H1 (cell line): ENCODE measurements at regions not wholly inside any gene's neighbourhood (a gene's known extent, or its start where the extent isn't known, plus 50 kb on each side); places are given as distances from the start of the nearest gene placed in this dataset.

Source experiments
- CTCF ChIA-PET: fragments of 300-600 bp; sonication (Branson Sonifier 250); formaldehyde crosslinking; loops from one replicate; lab custom pipeline; 2021; ENCODE audit not compliant: partially characterized antibody; lab: Charles Lee
- POLR2A ChIA-PET: fragments of 300-600 bp; sonication (Branson Sonifier 250); formaldehyde crosslinking; loops from one replicate; lab custom pipeline; 2021; ENCODE audit warnings: inconsistent platforms; ENCODE audit not compliant: partially characterized antibody; lab: Charles Lee
- DNase-seq, 2 experiments: peaks; one replicate each; pipeline versions ENCODE4 v3.0.0 to v3.0.0-alpha.2; 2010 to 2022; ENCODE audit warnings: low spot score in 2 of 2, low read depth in 1 of 2, mixed read lengths in 1 of 2
- FAIRE-seq: peaks from 2 replicates; lab custom pipeline; 2011; peaks lifted over from hg19 to GRCh38; lab: Jason Lieb, UNC
- H2AFZ ChIP-seq: 2 replicates; pipeline ENCODE4 v1.8.1; 2012; ENCODE audit warnings: low read length, inconsistent platforms
- H2AK5ac ChIP-seq: 2 replicates; pipeline ENCODE4 v1.6.1; 2013; ENCODE audit warnings: low read depth, low read length
- H2BK120ac ChIP-seq: replicated peaks from 2 replicates; pipeline ENCODE3; 2013; ENCODE audit warnings: low read depth, low read length, inconsistent platforms
- H2BK12ac ChIP-seq: 2 replicates; pipeline ENCODE4 v1.6.1; 2013; ENCODE audit warnings: low read depth, low read length
- H2BK15ac ChIP-seq: 2 replicates; pipeline ENCODE4 v1.6.1; 2013; ENCODE audit warnings: low read length
- H2BK20ac ChIP-seq: 2 replicates; pipeline ENCODE4 v1.6.1; 2013; ENCODE audit warnings: low read length
- H2BK5ac ChIP-seq: 2 replicates; pipeline ENCODE4 v1.6.1; 2013; ENCODE audit warnings: low read depth, low read length
- H3K14ac ChIP-seq: 2 replicates; pipeline ENCODE4 v1.6.1; 2013; ENCODE audit warnings: inconsistent platforms; ENCODE audit not compliant: insufficient read length
- H3K18ac ChIP-seq: 2 replicates; pipeline ENCODE4 v1.6.1; 2013; ENCODE audit warnings: low read length; ENCODE audit errors: extremely low read depth
- H3K23ac ChIP-seq: 2 replicates; pipeline ENCODE4 v1.6.1; 2013; ENCODE audit warnings: inconsistent platforms; ENCODE audit not compliant: insufficient read length
- H3K23me2 ChIP-seq: 2 replicates; pipeline ENCODE4 v1.6.1; 2013; ENCODE audit warnings: low read depth, low read length
- H3K27ac ChIP-seq: 2 replicates; pipeline ENCODE4 v1.6.1; 2011; ENCODE audit warnings: low read depth, low read length, inconsistent platforms
- H3K27me3 ChIP-seq, 4 experiments: replicated peaks in 1 of 4; 1 replicate in 1 of 4; 2 replicates in 3 of 4; pipeline versions ENCODE4 v1.6.1 to v1.8.1; 2011 to 2013; ENCODE audit warnings: low read length in 3 of 4, mild to moderate bottlenecking in 3 of 4, inconsistent platforms in 2 of 4, mixed read lengths in 2 of 4, moderate library complexity in 1 of 4; ENCODE audit not compliant: control insufficient read depth in 3 of 4, insufficient read depth in 3 of 4; ENCODE audit errors: extremely low read depth in 1 of 4
- H3K36me3 ChIP-seq, 4 experiments: 2 replicates each; pipeline versions ENCODE4 v1.6.1 to v1.8.1; 2011 to 2013; ENCODE audit warnings: mild to moderate bottlenecking in 4 of 4, low read length in 3 of 4, moderate library complexity in 2 of 4, control low read depth in 1 of 4, inconsistent platforms in 1 of 4; ENCODE audit not compliant: insufficient read depth in 4 of 4, control insufficient read depth in 2 of 4
- H3K4ac ChIP-seq: replicated peaks from 2 replicates; pipeline ENCODE3; 2013; ENCODE audit warnings: low read length, low read depth, mixed read lengths, inconsistent platforms; ENCODE audit not compliant: insufficient read length
- H3K4me1 ChIP-seq, 4 experiments: replicated peaks in 1 of 4; 1 replicate in 1 of 4; 2 replicates in 3 of 4; pipeline versions ENCODE4 v1.6.1 to v1.8.1; 2011 to 2013; ENCODE audit warnings: low read length in 3 of 4, inconsistent platforms in 2 of 4, mixed read lengths in 1 of 4; ENCODE audit not compliant: insufficient read depth in 4 of 4, control insufficient read depth in 3 of 4
- H3K4me2 ChIP-seq, 2 experiments: 2 replicates each; pipeline versions ENCODE4 v1.6.1 to v1.8.1; 2011 to 2013; ENCODE audit warnings: low read depth in 2 of 2, low read length in 2 of 2, control low read depth in 1 of 2, inconsistent platforms in 1 of 2, mild to moderate bottlenecking in 1 of 2; ENCODE audit not compliant: insufficient read depth in 1 of 2
- H3K4me3 ChIP-seq, 4 experiments: fragments of 200-600, 300-600 bp in 1 of 4; sonication (generic), shearing (Covaris generic), sonication (Bioruptor Twin) in 1 of 4; 2 replicates each; pipeline versions ENCODE4 v1.5.1 to v1.8.1; 2011 to 2016; ENCODE audit warnings: low read length in 4 of 4, low read depth in 3 of 4, control low read depth in 2 of 4, inconsistent platforms in 2 of 4, mild to moderate bottlenecking in 2 of 4, mixed read lengths in 1 of 4, moderate library complexity in 1 of 4; ENCODE audit not compliant: insufficient read depth in 2 of 4; ENCODE audit errors: extremely low read depth in 1 of 4
- H3K56ac ChIP-seq: replicated peaks from 2 replicates; pipeline ENCODE3; 2013; ENCODE audit warnings: low read depth, mild to moderate bottlenecking, mixed read lengths, low read length, inconsistent platforms; ENCODE audit not compliant: insufficient read length
- H3K79me1 ChIP-seq: 2 replicates; pipeline ENCODE4 v1.6.1; 2013; ENCODE audit warnings: low read depth, low read length, control low read depth
- H3K79me2 ChIP-seq, 2 experiments: 2 replicates each; pipeline versions ENCODE4 v1.6.1 to v1.8.1; 2012 to 2013; ENCODE audit warnings: low read length in 2 of 2, mild to moderate bottlenecking in 2 of 2, inconsistent platforms in 1 of 2; ENCODE audit not compliant: insufficient read depth in 2 of 2, control insufficient read depth in 1 of 2
- H3K9ac ChIP-seq, 4 experiments: replicated peaks in 1 of 4; 1 replicate in 1 of 4; 2 replicates in 3 of 4; pipeline versions ENCODE4 v1.6.1 to v1.8.1; 2011 to 2013; ENCODE audit warnings: low read depth in 3 of 4, low read length in 3 of 4, control low read depth in 2 of 4, mild to moderate bottlenecking in 2 of 4, moderate library complexity in 2 of 4, inconsistent platforms in 1 of 4; ENCODE audit errors: extremely low read depth in 1 of 4
- H3K9me3 ChIP-seq, 2 experiments: 2 replicates each; pipeline versions ENCODE4 v1.6.1 to v1.8.1; 2012 to 2013; ENCODE audit warnings: mild to moderate bottlenecking in 2 of 2, moderate library complexity in 2 of 2, control low read depth in 1 of 2, inconsistent platforms in 1 of 2, low read depth in 1 of 2, low read length in 1 of 2, mixed read lengths in 1 of 2; ENCODE audit not compliant: insufficient read depth in 2 of 2
- H4K20me1 ChIP-seq, 2 experiments: replicated peaks in 1 of 2; 2 replicates each; pipeline versions ENCODE3 to v1.8.1; 2011 to 2013; ENCODE audit warnings: inconsistent platforms in 2 of 2, low read length in 2 of 2, mild to moderate bottlenecking in 1 of 2; ENCODE audit not compliant: insufficient read depth in 2 of 2, control insufficient read depth in 1 of 2
- H4K5ac ChIP-seq: 2 replicates; pipeline ENCODE4 v1.6.1; 2013; ENCODE audit warnings: low read length, low read depth, mixed read lengths, inconsistent platforms; ENCODE audit not compliant: insufficient read length
- H4K8ac ChIP-seq: 2 replicates; pipeline ENCODE4 v1.8.0; 2013; ENCODE audit warnings: mild to moderate bottlenecking, moderate library complexity, low read length, inconsistent platforms; ENCODE audit not compliant: insufficient read depth; ENCODE audit errors: extremely low read depth
- H4K91ac ChIP-seq: replicated peaks from 2 replicates; pipeline ENCODE3; 2013; ENCODE audit warnings: low read length, mixed read lengths, inconsistent platforms; ENCODE audit not compliant: insufficient read length
- ATF3 ChIP-seq: IDR thresholded peaks from 2 replicates; pipeline ENCODE4 v1.6.1; 2011; ENCODE audit warnings: low read depth, mild to moderate bottlenecking, low read length; ENCODE audit not compliant: insufficient read depth
- CBX8 ChIP-seq: fragments of 300-800, 300-1000 bp; sonication (generic); IDR thresholded peaks from 2 replicates; pipeline ENCODE4 v1.7.1; 2016; ENCODE audit warnings: low read depth, low read length, borderline replicate concordance
- E2F6 ChIP-seq: IDR thresholded peaks from 2 replicates; pipeline ENCODE4 v1.6.1; 2012; ENCODE audit warnings: inconsistent platforms
- FOSL1 ChIP-seq: IDR thresholded peaks from 2 replicates; pipeline ENCODE4 v1.6.1; 2011; ENCODE audit warnings: mild to moderate bottlenecking, low read depth, low read length, moderate library complexity; ENCODE audit not compliant: insufficient read depth
- GABPA ChIP-seq: IDR thresholded peaks from 2 replicates; pipeline ENCODE4 v1.6.1; 2011; ENCODE audit warnings: mild to moderate bottlenecking, low read length, moderate library complexity, borderline replicate concordance; ENCODE audit not compliant: insufficient read depth
- NRF1 ChIP-seq: IDR thresholded peaks from 2 replicates; pipeline ENCODE4 v1.6.1; 2011; ENCODE audit warnings: mild to moderate bottlenecking, low read depth, low read length, improper control_type of control experiment
- POLR2A ChIP-seq, 2 experiments: IDR thresholded peaks; 1 replicate in 1 of 2; 2 replicates in 1 of 2; pipeline ENCODE4 v1.6.1; 2011; ENCODE audit warnings: low read depth in 2 of 2, low read length in 2 of 2, mild to moderate bottlenecking in 2 of 2; ENCODE audit errors: control extremely low read depth in 1 of 2
- POLR2AphosphoS5 ChIP-seq: IDR thresholded peaks from 2 replicates; pipeline ENCODE4 v1.6.1; 2011; ENCODE audit warnings: low read depth, low read length
- POU5F1 ChIP-seq: IDR thresholded peaks from 2 replicates; pipeline ENCODE4 v1.6.1; 2011; ENCODE audit warnings: low read depth, mild to moderate bottlenecking, low read length, moderate library complexity
- WGBS, 2 experiments: shearing (Covaris generic) in 1 of 2; methylation state at CpG; one replicate each; pipeline versions ENCODE4 v1.1.6 to v1.1.7; 2013 to 2015; ENCODE audit warnings: low lambda C conversion rate in 2 of 2, mixed read lengths in 2 of 2, inconsistent platforms in 1 of 2, low coverage in 1 of 2, missing lambda C conversion rate in 1 of 2; ENCODE audit not compliant: insufficient replicate concordance in 2 of 2, insufficient coverage in 1 of 2, insufficient read length in 1 of 2; ENCODE audit errors: extremely low coverage in 1 of 2, missing lambda C conversion rate in 1 of 2; 5-methylcytosine and 5-hydroxymethylcytosine counted together

GRCh38 chr11:129591527-129591926 is 215.9 kb downstream of the BARX2 start:
- H3K27me3 ChIP-seq, result peaks cover 0 to 2% (median under 1%) of the 10 kb centered on the region in 4 experiments; a peak in 1 of 7 replicates
- no peak overlapping the region; the same call in 1 of the 2 replicates for H2BK12ac ChIP-seq
- 96% methylated on average over 2 of the region's 2 CpGs; no CpG with 5 or more reads in 1 of the 2 experiments for WGBS, 2 experiments
- no peak overlapping the region for H2BK5ac ChIP-seq
- no peak overlapping the region for H2BK120ac ChIP-seq
- no peaks in the 10 kb centered on the region for H3K79me1 ChIP-seq
- H3K23ac ChIP-seq, result no peak overlapping the region
- H3K4me2 ChIP-seq, result no peak overlapping the region
- 0 out of 2 replicates have a peak overlapping the region, but pooled peaks have one; percentile 9 for H3K18ac ChIP-seq
- H3K79me2 ChIP-seq, result no peaks in the 10 kb centered on the region
- H2BK15ac ChIP-seq, result peak overlapping the region; percentile 22; the same call in 1 of the 2 replicates
- no peak overlapping the region for H4K91ac ChIP-seq
- no peak overlapping the region for H3K4me3 ChIP-seq
- no peaks in the 10 kb centered on the region for H4K20me1 ChIP-seq
- FAIRE-seq, result no peak
- no peak overlapping the region for H3K27ac ChIP-seq
- H3K9me3 ChIP-seq, result no peaks in the 10 kb centered on the region
- H2AFZ ChIP-seq, result 0 out of 2 replicates have a peak overlapping the region, but pooled peaks have one; percentile 65
- no peak overlapping the region for H3K4ac ChIP-seq
- H3K14ac ChIP-seq, result no peak overlapping the region
- DNase-seq, result no peak
- no peak overlapping the region for H2BK20ac ChIP-seq
- no peak overlapping the region; the same call in 1 of the 2 replicates for H4K8ac ChIP-seq
- TF ChIP-seq NRF1 (no peak), ATF3 (no peak), POLR2A (IDR thresholded peaks at IDR 0.05; ENCODE audit: control extremely low read depth in 1 of 2, low read depth in 2 of 2, low read length in 2 of 2) (no peak), POU5F1 (no peak), POLR2AphosphoS5 (no peak), FOSL1 (no peak), CBX8 (no peak), E2F6 (no peak), GABPA (no peak)
- H3K9ac ChIP-seq, result no peak overlapping the region
- H3K4me1 ChIP-seq, result peaks cover 2 to 11% (median 7%) of the 10 kb centered on the region in 4 experiments; a peak in 5 of 7 replicates
- H3K36me3 ChIP-seq, result no peaks in the 10 kb centered on the region
- no peaks in the 10 kb centered on the region; the same call in 1 of the 2 replicates for H3K23me2 ChIP-seq
- H4K5ac ChIP-seq, result no peak overlapping the region
- POLR2A ChIA-PET, result no interaction called here
- CTCF ChIA-PET, result interaction anchor here (0.6 to 1.1 kb wide), 6 partner anchors 9 to 159 kb away, joined by 3 to 5 read pairs (median 3); no protein-coding TSS in a partner anchor
- H2AK5ac ChIP-seq, result no peak overlapping the region
- no peak overlapping the region for H3K56ac ChIP-seq
